Testis (tissue), 2 donors: ENCODE measurements at regions not wholly inside any gene's neighbourhood (a gene's known extent, or its start where the extent isn't known, plus 50 kb on each side); places are given as distances from the start of the nearest gene placed in this dataset.

Experiments used
- DNase-seq: peaks from one replicate; pipeline ENCODE4 v3.0.0-alpha.2; 2019
- H3K27ac ChIP-seq, 2 donors: fragments of 200-600 bp; sonication (generic); one replicate each; pipeline ENCODE4 v1.5.1; 2019
- H3K27me3 ChIP-seq: fragments of 200-600 bp; sonication (generic); one replicate; pipeline ENCODE4 v1.5.1; 2019
- H3K36me3 ChIP-seq: fragments of 200-600 bp; sonication (generic); one replicate; pipeline ENCODE4 v1.5.1; 2017; ENCODE audit warnings: low read depth; ENCODE audit errors: missing control alignments
- H3K4me1 ChIP-seq: fragments of 200-600 bp; sonication (generic); one replicate; pipeline ENCODE4 v1.5.1; 2019
- H3K4me3 ChIP-seq, 2 donors: fragments of 200-600 bp; sonication (generic); one replicate each; pipeline ENCODE4 v1.5.1; 2017 to 2019
- H3K9me3 ChIP-seq: fragments of 200-600 bp; sonication (generic); one replicate; pipeline ENCODE4 v1.5.1; 2017
- POLR2A ChIP-seq: fragments of 450-650 bp; IDR thresholded peaks from one replicate; pipeline ENCODE4 v1.6.1; 2017; ENCODE audit warnings: antibody characterized with exemption, mild to moderate bottlenecking, moderate library complexity
- WGBS, 2 donors: methylation state at CpG; one replicate each; pipeline ENCODE4 v1.1.5; 2018; 5-methylcytosine and 5-hydroxymethylcytosine counted together
- intact Hi-C: fragments of 100-400 bp; cut with DNase I; formaldehyde crosslinking; loops from one replicate; pipeline ENCODE4 v1.15.1; 2023; ENCODE audit warnings: low total_unique reads
- TF ChIP-seq, protein P1 (sequence below), 3 experiments: fragments of 450-650 bp in 2 of 3; fragments of 200-600 bp in 1 of 3; sonication (generic) in 1 of 3; IDR thresholded peaks; one replicate each; pipeline ENCODE4 v1.5.1; 2016 to 2019; ENCODE audit warnings: antibody characterized with exemption in 3 of 3, mild to moderate bottlenecking in 2 of 3, moderate library complexity in 1 of 3

- no peak for DNase-seq
- Histone ChIP-seq H3K4me1 (no peaks in the 10 kb centered on the region), H3K9me3 (no peaks in the 10 kb centered on the region), H3K27ac (no peak overlapping the region), H3K36me3 (no peaks in the 10 kb centered on the region), H3K27me3 (no peaks in the 10 kb centered on the region), H3K4me3 (no peak overlapping the region)
- WGBS, 2 donors, result 83 to 89% methylated on average over 8 to 9 of the region's 9 CpGs
- intact Hi-C loops, result no loop called here
- TF ChIP-seq, protein P1, sequence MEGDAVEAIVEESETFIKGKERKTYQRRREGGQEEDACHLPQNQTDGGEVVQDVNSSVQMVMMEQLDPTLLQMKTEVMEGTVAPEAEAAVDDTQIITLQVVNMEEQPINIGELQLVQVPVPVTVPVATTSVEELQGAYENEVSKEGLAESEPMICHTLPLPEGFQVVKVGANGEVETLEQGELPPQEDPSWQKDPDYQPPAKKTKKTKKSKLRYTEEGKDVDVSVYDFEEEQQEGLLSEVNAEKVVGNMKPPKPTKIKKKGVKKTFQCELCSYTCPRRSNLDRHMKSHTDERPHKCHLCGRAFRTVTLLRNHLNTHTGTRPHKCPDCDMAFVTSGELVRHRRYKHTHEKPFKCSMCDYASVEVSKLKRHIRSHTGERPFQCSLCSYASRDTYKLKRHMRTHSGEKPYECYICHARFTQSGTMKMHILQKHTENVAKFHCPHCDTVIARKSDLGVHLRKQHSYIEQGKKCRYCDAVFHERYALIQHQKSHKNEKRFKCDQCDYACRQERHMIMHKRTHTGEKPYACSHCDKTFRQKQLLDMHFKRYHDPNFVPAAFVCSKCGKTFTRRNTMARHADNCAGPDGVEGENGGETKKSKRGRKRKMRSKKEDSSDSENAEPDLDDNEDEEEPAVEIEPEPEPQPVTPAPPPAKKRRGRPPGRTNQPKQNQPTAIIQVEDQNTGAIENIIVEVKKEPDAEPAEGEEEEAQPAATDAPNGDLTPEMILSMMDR (IDR thresholded peaks at IDR 0.05), result no peak
- no peak for TF ChIP-seq POLR2A
Observed at GRCh38 chr2:3138621-3139020, 239.0 kb downstream of the EIPR1 start.

DNA sequence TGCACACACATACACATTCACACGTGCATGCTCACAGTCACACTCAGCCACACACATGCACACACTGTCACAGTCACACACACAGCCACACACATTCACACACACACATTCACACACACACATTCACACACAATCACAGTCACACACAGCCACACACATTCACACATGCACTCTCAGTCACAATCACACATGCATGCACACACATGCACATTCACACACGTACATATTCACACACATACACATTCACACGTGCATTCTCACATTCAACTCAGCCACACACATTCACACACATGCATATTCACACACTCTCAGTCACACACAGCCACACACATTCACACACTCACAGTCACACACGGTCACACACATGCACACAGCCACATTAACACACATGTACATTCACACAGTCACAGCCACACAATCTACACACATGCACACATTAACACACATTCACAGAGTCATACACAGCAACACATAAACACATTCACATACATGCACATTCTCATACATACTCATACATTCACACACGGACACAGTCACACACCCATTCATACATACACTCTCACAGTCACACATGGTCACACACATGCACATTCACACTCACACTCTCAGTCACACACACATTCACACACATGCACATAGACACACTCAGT lies 239.8 kb downstream of the EIPR1 start:
- WGBS, 2 donors, result 75 to 79% methylated on average over 5 of the region's 5 CpGs

GRCh38 chr2:3135676-3136075 lies 241.9 kb downstream of the EIPR1 start:
- no peaks in the 10 kb centered on the region for H3K36me3 ChIP-seq
- WGBS, 2 donors, result 85% methylated on average over 5 of the region's 5 CpGs
- H3K27ac ChIP-seq, result no peak overlapping the region
- intact Hi-C loops, result no loop called here
- no peak overlapping the region for H3K4me3 ChIP-seq
- H3K4me1 ChIP-seq, result no peaks in the 10 kb centered on the region
- no peak for DNase-seq
- TF ChIP-seq POLR2A, result no peak
- TF ChIP-seq, protein P1 (IDR thresholded peaks at IDR 0.05), result no peak
- H3K9me3 ChIP-seq, result no peaks in the 10 kb centered on the region
- H3K27me3 ChIP-seq, result no peaks in the 10 kb centered on the region

More for the DNA sequence above, 239.8 kb downstream of the EIPR1 start:
- H3K9me3 ChIP-seq, result no peaks in the 10 kb centered on the region
- no peak overlapping the region for H3K27ac ChIP-seq
- no peaks in the 10 kb centered on the region for H3K36me3 ChIP-seq
- no peaks in the 10 kb centered on the region for H3K4me1 ChIP-seq
- intact Hi-C loops, result no loop called here
- no peaks in the 10 kb centered on the region for H3K27me3 ChIP-seq
- TF ChIP-seq, protein P1 (IDR thresholded peaks at IDR 0.05), result no peak
- no peak for TF ChIP-seq POLR2A
- DNase-seq, result no peak
- H3K4me3 ChIP-seq, result no peak overlapping the region

DNA sequence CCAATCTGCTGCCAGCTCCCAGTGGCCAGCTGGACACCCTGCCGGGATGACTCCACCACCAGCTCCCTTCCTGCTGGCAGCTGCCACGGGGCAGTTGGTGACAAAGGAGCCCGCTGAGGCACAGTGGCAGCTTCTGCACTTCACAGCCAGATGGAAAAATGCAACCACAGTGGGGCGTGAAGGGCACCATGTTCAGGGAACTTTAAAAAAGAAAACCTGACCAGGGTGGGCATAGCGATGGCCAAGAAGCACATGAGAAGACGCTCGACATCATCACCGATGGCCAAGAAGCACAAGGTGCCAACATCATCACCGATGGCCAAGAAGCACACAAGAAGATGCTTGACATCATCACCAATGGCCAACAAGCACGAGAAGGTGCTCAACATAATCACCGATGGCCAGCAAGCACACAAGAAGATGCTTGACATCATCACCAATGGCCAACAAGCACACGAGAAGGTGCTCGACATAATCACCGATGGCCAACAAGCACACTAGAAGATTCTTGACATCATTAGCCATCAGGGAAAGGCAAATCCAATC lies 243.5 kb downstream of the EIPR1 start:
- WGBS, 2 donors, result 96% methylated on average over 13 to 14 of the region's 14 CpGs
- Histone ChIP-seq H3K4me3 (no peak overlapping the region), H3K9me3 (no peaks in the 10 kb centered on the region), H3K4me1 (no peaks in the 10 kb centered on the region), H3K27me3 (no peaks in the 10 kb centered on the region), H3K27ac (no peak overlapping the region), H3K36me3 (no peaks in the 10 kb centered on the region)
- DNase-seq, result no peak
- TF ChIP-seq, protein P1 (IDR thresholded peaks at IDR 0.05), result no peak
- TF ChIP-seq POLR2A, result no peak
- intact Hi-C loops, result no loop called here

GRCh38 chr2:3132966-3133365 lies 244.7 kb downstream of the EIPR1 start:
- no peak for TF ChIP-seq POLR2A
- TF ChIP-seq, protein P1 (IDR thresholded peaks at IDR 0.05), result no peak
- H3K36me3 ChIP-seq, result no peaks in the 10 kb centered on the region
- H3K4me3 ChIP-seq, result no peak overlapping the region
- no peaks in the 10 kb centered on the region for H3K27me3 ChIP-seq
- H3K4me1 ChIP-seq, result no peaks in the 10 kb centered on the region
- intact Hi-C loops, result no loop called here
- H3K9me3 ChIP-seq, result no peaks in the 10 kb centered on the region
- H3K27ac ChIP-seq, result no peak overlapping the region
- WGBS, 2 donors, result 84 to 94% methylated on average over 11 of the region's 11 CpGs
- no peak for DNase-seq
